HG03460 (cell line): ENCODE measurements at regions not wholly inside any gene's neighbourhood (a gene's known extent, or its start where the extent isn't known, plus 50 kb on each side); places are given as distances from the start of the nearest gene placed in this dataset.

ENCODE experiments used
- ATAC-seq: cut with Tn5 transposase; IDR thresholded peaks from one replicate; pipeline ENCODE4 v1.9.1; 2021; ENCODE audit not compliant: unreplicated experiment

GRCh38 chr4:14284578-14284977 lies 657.1 kb upstream of the BOD1L1 start:
- ATAC-seq, result no peak

- no peak for ATAC-seq
These were observed 662.2 kb upstream of the BOD1L1 start for GRCh38 chr4:14289708-14290107.

- ATAC-seq, result no peak
These were observed 666.1 kb upstream of the BOD1L1 start for GRCh38 chr4:14293582-14293981.

GRCh38 chr4:14294611-14295010 lies 667.1 kb upstream of the BOD1L1 start:
- ATAC-seq, result no peak

- ATAC-seq, result no peak
These were observed 671.6 kb upstream of the BOD1L1 start for GRCh38 chr4:14299166-14299565.

GRCh38 chr4:14302021-14302420 lies 674.5 kb upstream of the BOD1L1 start:
- no peak for ATAC-seq

GRCh38 chr4:14303856-14304255 lies 676.3 kb upstream of the BOD1L1 start:
- no peak for ATAC-seq

GRCh38 chr4:14308229-14308651 lies 680.7 kb upstream of the BOD1L1 start:
- no peak for ATAC-seq

GRCh38 chr4:14309431-14309830 lies 681.9 kb upstream of the BOD1L1 start:
- ATAC-seq, result no peak

- no peak for ATAC-seq
These were observed 686.2 kb upstream of the BOD1L1 start for GRCh38 chr4:14313757-14314156.

GRCh38 chr4:14315129-14315528 lies 687.2 kb upstream of the CPEB2 start:
- ATAC-seq, result no peak

- no peak for ATAC-seq
These were observed 684.9 kb upstream of the CPEB2 start for GRCh38 chr4:14317351-14317750.

- no peak for ATAC-seq
These were observed 683.6 kb upstream of the CPEB2 start for GRCh38 chr4:14318671-14319070.

- no peak for ATAC-seq
These were observed 680.6 kb upstream of the CPEB2 start for GRCh38 chr4:14321723-14322122.

- no peak for ATAC-seq
These were observed 679.1 kb upstream of the CPEB2 start for GRCh38 chr4:14323191-14323590.

- ATAC-seq, result no peak
These were observed 673.1 kb upstream of the CPEB2 start for GRCh38 chr4:14329228-14329627.

- no peak for ATAC-seq
These were observed 668.7 kb upstream of the CPEB2 start for GRCh38 chr4:14333616-14334015.

GRCh38 chr4:14334166-14334565 lies 668.1 kb upstream of the CPEB2 start:
- ATAC-seq, result no peak

GRCh38 chr4:14335872-14336271 lies 666.4 kb upstream of the CPEB2 start:
- no peak for ATAC-seq

GRCh38 chr4:14336656-14337055 lies 665.6 kb upstream of the CPEB2 start:
- no peak for ATAC-seq

- no peak for ATAC-seq
These were observed 664.2 kb upstream of the CPEB2 start for GRCh38 chr4:14337892-14338584.

GRCh38 chr4:14338585-14339265 lies 663.6 kb upstream of the CPEB2 start:
- ATAC-seq, result no peak

GRCh38 chr4:14339715-14340114 lies 662.6 kb upstream of the CPEB2 start:
- ATAC-seq, result no peak
